ENCODE measurements at regions not wholly inside any gene's neighbourhood (a gene's known extent, or its start where the extent isn't known, plus 50 kb on each side); places are given as distances from the start of the nearest gene placed in this dataset.

GRCh38 chr2:223108351-223109050, 56.5 kb downstream of the KCNE4 start (continued):
- TF ChIP-seq RELB (IDR thresholded peaks at IDR 0.05; ENCODE audit: low read depth) (no peak), CTCF (IDR thresholded peaks at IDR 0.05 in 2 of 3, conservative IDR thresholded peaks at IDR 0.05 in 1 of 3; ENCODE audit: control insufficient read depth in 2 of 3, extremely low read depth in 1 of 3, insufficient read depth in 1 of 3, low read depth in 3 of 3, low read length in 3 of 3) (no peak)

- Histone ChIP-seq H3K9me3 (replicated peaks; ENCODE audit: control insufficient read depth, insufficient read depth, low read length) (no peaks in the 10 kb centered on the region), H3K27me3 (replicated peaks in 1 of 2; ENCODE audit: control insufficient read depth in 2 of 2, insufficient read depth in 2 of 2, low read length in 1 of 2) (no peaks in the 10 kb centered on the region; a peak in 1 of 4 replicates), H3K4me2 (ENCODE audit: control insufficient read depth, insufficient read depth) (no peak overlapping the region), H3K36me3 (ENCODE audit: control insufficient read depth in 2 of 2, insufficient read depth in 2 of 2, low read length in 1 of 2) (no peaks in the 10 kb centered on the region), H3K9ac (ENCODE audit: control insufficient read depth, insufficient read depth, low read length) (no peak overlapping the region), H2AFZ (ENCODE audit: control insufficient read depth, low read depth, low read length) (no peak overlapping the region), H3K4me1 (ENCODE audit: control insufficient read depth, insufficient read depth, low read length) (no peaks in the 10 kb centered on the region), H4K20me1 (ENCODE audit: control insufficient read depth, insufficient read depth) (no peaks in the 10 kb centered on the region), H3K27ac (ENCODE audit: control insufficient read depth, insufficient read depth) (no peak overlapping the region), H3K4me3 (no peak overlapping the region), H3K79me2 (ENCODE audit: control insufficient read depth, insufficient read depth, low read length) (no peaks in the 10 kb centered on the region)
- POLR2A ChIA-PET = no interaction called here
- TF ChIP-seq SUPT20H (IDR thresholded peaks at IDR 0.05; ENCODE audit: borderline replicate concordance, control insufficient read depth, low read depth, low read length) (no peak), JUND (IDR thresholded peaks at IDR 0.05; ENCODE audit: low read depth, low read length) (no peak)
- FAIRE-seq (no peak), DNase-seq (ENCODE audit: low read depth, low spot score) (no peak), ATAC-seq (no peak)
- in situ Hi-C loops (cut with MboI) (no loop called here), intact Hi-C loops (cut with micrococcal nuclease; ENCODE audit: unreplicated experiment) (no loop called here)
- WGBS (ENCODE audit: insufficient coverage, insufficient replicate concordance, low lambda C conversion rate, missing lambda C conversion rate) = 2% methylated on average over 3 of the region's 3 CpGs
- CTCF ChIA-PET = no interaction called here
- SMC1A ChIA-PET (ENCODE audit: uncharacterized antibody, unreplicated experiment) = no interaction called here
- no TSS peak for BruUV-seq (replicated peaks)
- RAD21 ChIA-PET (ENCODE audit: unreplicated experiment) = no interaction called here
Measured at GRCh38 chr2:223109341-223109740, 57.4 kb downstream of the KCNE4 start.

Data from GM12878 (cell line).